ENCODE measurements at regions not wholly inside any gene's neighbourhood (a gene's known extent, or its start where the extent isn't known, plus 50 kb on each side); places are given as distances from the start of the nearest gene placed in this dataset.
"Not testable (repeated sequence)": the region's sequence is repeated elsewhere in the genome, so short reads cannot be mapped to it uniquely, and the experiment has no call there.

DNA sequence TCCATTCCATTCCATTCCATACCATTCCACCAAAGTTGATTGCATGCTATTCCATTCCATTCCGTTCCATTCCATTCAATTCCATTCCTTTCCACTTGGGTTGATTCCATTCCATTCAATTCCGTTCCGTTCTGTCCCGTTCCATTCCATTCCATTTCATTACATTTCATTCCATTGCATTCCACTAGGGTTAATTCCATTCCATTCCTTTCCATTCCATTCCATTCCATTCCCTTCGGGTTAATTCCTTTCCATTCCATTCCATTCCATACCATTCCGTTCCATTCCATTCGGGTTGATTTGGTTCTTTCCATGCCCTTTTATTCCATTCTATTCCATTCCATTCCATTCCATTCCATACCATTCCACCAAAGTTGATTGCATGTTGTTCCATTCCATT is 131.9 kb downstream of the CWH43 start:
- in situ Hi-C loops (cut with HindIII; ENCODE audit: low sequenced_read_pairs); H3K4me3 ChIP-seq (ENCODE audit: low read depth, low read length); DNase-seq (ENCODE audit: low read depth): not testable (repeated sequence)

DNA sequence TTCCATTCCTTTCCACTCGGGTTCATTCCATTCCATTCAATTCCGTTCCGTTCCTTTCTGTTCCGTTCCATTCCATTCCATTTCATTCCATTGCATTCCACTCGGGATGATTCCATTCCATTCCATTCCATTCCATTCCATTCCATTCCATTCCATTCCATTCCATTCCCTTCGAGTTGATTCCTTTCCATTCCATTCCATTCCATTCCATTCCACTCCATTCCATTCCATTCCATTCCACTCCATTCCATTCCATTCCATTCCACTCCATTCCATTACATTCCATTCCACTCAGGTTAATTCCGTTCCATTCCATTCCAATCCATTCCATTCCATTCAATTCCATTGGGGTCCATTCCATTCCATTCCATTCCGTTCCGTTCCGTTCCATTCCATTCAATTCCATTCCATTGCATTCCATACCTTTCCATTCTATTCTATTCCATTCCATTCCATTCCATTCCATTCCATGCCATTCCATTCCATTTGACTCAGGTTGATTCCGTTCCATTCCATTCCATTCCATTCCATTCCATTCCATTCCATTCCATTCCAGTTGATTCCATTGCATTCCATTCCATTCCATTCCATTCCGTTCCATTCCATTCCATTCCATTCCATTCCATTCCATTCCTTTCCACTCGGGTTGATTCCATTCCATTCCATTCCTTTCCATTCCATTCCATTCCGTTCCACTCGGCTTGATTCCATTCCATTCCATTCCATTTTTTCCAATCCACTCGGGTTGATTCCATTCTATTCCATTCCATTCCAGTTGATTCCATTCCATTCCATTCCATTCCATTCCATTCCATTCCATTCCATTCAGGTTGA is 132.5 kb downstream of the CWH43 start:
- in situ Hi-C loops (cut with HindIII; ENCODE audit: low sequenced_read_pairs); H3K4me3 ChIP-seq (ENCODE audit: low read depth, low read length); DNase-seq (ENCODE audit: low read depth): not testable (repeated sequence)

DNA sequence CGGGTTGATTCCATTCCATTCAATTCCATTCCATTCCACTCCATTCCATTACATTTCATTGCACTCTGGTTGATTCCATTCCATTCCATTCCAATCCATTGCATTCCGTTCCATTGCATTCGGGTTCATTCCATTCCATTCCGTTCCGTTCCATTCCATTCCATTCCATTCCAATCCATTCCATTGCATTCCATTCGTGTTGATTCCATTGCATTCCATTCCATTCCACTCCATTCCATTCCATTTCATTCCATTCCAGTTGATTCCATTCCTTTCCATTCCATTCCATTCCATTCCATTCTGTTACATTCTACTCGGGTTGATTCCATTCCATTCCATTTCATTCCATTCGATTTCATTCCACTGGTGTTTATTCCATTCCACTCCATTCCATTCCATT is 133.3 kb downstream of the CWH43 start:
- DNase-seq (ENCODE audit: low read depth); in situ Hi-C loops (cut with HindIII; ENCODE audit: low sequenced_read_pairs); H3K4me3 ChIP-seq (ENCODE audit: low read depth, low read length): not testable (repeated sequence)

DNA sequence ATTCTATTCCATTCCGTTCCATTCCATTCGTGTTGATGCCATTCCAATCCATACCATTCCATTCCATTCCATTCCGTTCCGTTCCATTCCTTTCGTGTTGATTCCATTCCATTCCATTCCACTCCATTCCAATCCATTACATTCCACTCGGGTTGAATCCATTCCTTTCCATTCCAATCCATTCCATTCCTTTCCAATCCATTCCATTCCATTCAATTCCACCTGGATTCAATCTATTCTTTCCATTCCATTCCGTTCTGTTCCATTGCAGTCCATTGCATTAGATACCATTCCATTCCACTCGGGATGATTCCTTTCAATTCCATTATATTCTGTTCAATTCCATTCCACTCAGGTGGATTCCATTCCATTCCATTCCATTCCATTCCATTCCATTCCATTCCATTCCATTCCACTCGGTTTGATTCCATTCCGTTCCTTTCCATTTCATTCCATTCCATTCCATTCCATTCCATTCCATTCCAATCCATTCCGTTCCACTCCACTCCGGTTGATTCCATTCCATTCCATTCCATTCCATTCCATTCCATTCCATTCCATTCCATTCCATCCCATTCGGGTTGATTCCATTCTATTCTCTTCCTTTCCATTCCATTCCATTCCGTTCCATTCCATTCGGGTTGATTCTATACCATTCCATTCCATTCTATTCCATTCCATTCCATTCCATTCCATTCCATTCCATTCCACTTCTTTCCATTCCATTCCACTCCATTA is 134.1 kb downstream of the CWH43 start:
- DNase-seq (ENCODE audit: low read depth); H3K4me3 ChIP-seq (ENCODE audit: low read depth, low read length); in situ Hi-C loops (cut with HindIII; ENCODE audit: low sequenced_read_pairs): not testable (repeated sequence)

DNA sequence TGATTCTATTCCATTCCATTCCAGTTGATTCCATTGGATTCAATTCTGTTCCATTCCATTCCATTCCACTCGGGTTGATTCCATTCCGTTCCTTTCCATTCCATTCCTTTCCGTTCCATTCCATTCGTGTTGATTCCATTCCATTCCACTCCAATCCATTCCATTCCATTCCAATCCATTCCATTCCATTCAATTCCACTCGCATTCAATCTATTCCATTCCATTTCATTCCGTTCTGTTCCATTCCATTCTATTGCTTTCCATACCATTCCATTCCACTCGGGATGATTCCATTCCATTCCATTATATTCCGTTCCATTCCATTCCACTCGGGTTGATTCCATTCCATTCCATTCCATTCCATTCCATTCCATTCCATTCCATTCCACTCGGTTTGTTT is 134.7 kb downstream of the CWH43 start:
- peak; percentile 65 for DNase-seq (ENCODE audit: low read depth)
- H3K4me3 ChIP-seq (ENCODE audit: low read depth, low read length); in situ Hi-C loops (cut with HindIII; ENCODE audit: low sequenced_read_pairs): not testable (repeated sequence)

DNA sequence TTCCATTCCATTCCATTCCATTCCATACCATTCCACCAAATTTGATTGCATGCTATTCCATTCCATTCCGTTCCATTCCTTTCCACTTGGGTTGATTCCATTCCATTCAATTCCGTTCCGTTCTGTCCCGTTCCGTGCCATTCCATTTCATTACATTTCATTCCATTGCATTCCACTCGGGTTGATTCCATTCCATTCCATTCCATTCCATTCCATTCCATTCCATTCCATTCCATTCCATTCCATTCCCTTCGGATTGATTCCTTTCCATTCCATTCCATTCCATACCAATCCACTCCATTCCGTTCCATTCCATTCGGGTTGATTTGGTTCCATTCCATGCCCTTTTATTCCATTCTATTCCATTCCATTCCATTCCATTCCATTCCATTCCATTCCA is 140.4 kb downstream of the CWH43 start:
- H3K4me3 ChIP-seq (ENCODE audit: low read depth, low read length); in situ Hi-C loops (cut with HindIII; ENCODE audit: low sequenced_read_pairs); DNase-seq (ENCODE audit: low read depth): not testable (repeated sequence)

DNA sequence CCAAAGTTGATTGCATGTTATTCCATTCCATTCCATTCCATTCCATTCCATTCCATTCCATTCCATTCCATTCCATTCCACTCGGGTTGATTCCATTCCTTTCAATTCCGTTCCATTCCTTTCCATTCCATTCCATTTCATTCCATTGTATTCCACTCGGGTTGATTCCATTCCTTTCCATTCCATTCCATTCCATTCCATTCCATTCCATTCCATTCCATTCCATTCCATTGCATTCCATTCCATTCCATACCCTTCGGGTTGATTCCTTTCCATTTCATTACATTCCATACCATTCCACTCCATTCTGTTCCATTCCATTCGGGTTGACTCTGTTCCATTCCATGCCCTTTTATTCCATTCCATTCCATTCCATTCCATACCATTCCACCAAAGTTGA is 140.8 kb downstream of the CWH43 start:
- in situ Hi-C loops (cut with HindIII; ENCODE audit: low sequenced_read_pairs); DNase-seq (ENCODE audit: low read depth); H3K4me3 ChIP-seq (ENCODE audit: low read depth, low read length): not testable (repeated sequence)

DNA sequence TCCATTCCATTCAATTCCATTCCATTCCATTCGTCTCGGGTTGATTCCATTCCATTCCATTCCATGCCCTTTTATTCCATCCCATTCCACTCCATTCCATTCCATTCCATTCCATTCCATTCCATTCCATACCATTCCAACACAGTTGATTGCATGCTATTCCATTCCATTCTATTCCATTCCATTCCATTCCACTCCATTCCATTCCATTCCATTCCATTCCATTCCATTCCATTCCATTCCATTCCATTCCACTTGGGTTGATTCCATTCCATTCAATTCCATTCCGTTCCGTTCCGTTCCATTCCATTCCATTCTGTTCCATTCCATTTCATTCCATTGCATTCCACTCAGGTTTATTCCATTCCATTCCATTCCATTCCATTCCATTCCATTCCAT is 143.3 kb downstream of the CWH43 start:
- DNase-seq (ENCODE audit: low read depth); in situ Hi-C loops (cut with HindIII; ENCODE audit: low sequenced_read_pairs): not testable (repeated sequence)

DNA sequence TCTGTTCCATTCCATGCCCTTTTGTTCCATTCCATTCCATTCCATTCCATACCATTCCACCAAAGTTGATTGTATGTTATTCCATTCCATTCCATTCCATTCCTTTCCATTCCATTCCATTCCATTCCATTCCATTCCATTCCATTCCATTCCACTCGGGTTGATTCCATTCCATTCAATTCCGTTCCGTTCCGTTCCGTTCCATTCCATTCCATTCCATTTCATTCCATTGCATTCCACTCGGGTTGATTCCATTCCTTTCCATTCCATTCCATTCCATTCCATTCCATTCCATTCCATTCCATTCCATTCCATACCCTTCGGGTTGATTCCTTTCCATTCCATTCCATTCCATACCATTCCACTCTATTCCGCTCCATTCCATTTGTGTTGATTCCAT is 143.8 kb downstream of the CWH43 start:
- DNase-seq (ENCODE audit: low read depth); H3K4me3 ChIP-seq (ENCODE audit: low read depth, low read length); in situ Hi-C loops (cut with HindIII; ENCODE audit: low sequenced_read_pairs): not testable (repeated sequence)

More for the DNA sequence above, 143.3 kb downstream of the CWH43 start:
- H3K4me3 ChIP-seq (ENCODE audit: low read depth, low read length), result not testable (repeated sequence)

DNA sequence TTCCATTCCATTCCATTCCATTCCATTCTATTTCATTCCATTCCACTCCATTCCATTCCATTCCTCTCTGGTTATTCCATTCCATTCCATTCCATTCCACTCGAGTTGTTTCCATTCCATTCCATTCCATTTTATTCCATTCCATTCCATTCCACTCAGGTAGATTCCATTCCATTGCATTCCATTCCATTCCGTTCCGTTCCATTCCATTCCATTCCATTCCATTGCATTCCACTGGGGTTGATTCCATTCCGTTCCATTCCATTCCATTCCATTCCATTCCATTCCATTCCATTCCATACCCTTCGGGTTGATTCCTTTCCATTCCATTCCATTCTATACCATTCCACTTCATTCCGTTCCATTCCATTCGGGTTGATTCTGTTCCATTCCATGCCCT is 144.6 kb downstream of the CWH43 start:
- in situ Hi-C loops (cut with HindIII; ENCODE audit: low sequenced_read_pairs), result not testable (repeated sequence)

DNA sequence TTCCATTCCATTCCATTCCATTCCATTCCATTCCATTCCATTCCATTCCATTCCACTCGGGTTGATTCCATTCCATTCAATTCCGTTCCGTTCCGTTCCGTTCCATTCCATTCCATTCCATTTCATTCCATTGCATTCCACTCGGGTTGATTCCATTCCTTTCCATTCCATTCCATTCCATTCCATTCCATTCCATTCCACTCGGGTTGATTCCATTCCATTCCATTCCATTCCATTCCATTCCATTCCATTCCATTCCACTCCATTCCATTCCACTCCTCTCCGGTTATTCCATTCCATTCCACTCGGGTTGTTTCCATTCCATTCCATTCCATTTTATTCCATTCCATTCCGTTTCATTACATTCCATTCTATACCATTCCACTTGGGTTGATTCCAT is 151.0 kb downstream of the CWH43 start:
- H3K4me3 ChIP-seq (ENCODE audit: low read depth, low read length); in situ Hi-C loops (cut with HindIII; ENCODE audit: low sequenced_read_pairs); DNase-seq (ENCODE audit: low read depth): not testable (repeated sequence)

More for the DNA sequence above, 144.6 kb downstream of the CWH43 start:
- not testable (repeated sequence) for H3K4me3 ChIP-seq (ENCODE audit: low read depth, low read length); DNase-seq (ENCODE audit: low read depth)

DNA sequence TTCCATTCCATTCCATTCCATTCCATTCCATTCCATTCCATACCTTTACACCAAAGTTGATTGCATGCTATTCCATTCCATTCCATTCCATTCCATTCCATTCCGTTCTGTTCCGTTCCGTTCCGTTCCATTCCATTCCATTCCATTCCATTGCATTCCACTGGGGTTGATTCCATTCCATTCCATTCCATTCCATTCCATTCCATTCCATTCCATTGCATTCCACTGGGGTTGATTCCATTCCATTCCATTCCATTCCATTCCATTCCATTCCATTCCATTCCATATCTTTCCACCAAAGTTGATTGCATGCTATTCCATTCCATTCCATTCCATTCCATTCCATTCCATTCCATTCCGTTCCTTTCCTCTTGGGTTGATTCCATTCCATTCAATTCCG is 151.9 kb downstream of the CWH43 start:
- DNase-seq (ENCODE audit: low read depth); H3K4me3 ChIP-seq (ENCODE audit: low read depth, low read length); in situ Hi-C loops (cut with HindIII; ENCODE audit: low sequenced_read_pairs): not testable (repeated sequence)

DNA sequence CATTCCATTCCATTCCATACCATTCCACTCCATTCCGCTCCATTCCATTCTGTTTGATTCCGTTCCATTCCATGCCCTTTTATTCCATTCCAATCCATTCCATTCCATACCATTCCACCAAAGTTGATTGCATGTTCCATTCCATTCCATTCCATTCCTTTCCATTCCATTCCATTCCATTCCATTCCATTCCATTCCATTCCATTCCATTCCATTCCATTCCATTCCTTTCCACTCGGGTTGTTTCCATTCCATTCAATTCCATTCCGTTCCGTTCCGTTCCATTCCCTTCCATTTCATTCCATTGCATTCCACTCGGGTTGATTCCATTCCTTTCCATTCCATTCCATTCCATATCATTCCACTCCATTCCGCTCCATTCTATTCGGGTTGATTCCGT is 152.7 kb downstream of the CWH43 start:
- DNase-seq (ENCODE audit: low read depth); in situ Hi-C loops (cut with HindIII; ENCODE audit: low sequenced_read_pairs); H3K4me3 ChIP-seq (ENCODE audit: low read depth, low read length): not testable (repeated sequence)

DNA sequence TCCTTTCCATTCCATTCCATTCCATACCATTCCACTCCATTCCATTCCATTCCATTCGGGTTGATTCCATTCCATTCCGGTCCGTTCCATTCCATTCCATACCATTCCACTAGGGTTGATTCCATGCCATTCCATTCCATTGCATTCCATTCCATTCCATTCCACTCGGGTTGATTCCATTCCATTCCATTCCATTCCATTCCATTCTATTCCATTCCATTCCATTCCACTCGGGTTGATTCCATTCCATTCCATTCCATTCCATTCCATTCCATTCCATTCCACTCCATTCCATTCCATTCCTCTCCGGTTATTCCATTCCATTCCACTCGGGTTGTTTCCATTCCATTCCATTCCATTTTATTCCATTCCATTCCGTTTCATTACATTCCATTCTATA is 153.4 kb downstream of the CWH43 start:
- H3K4me3 ChIP-seq (ENCODE audit: low read depth, low read length); in situ Hi-C loops (cut with HindIII; ENCODE audit: low sequenced_read_pairs); DNase-seq (ENCODE audit: low read depth): not testable (repeated sequence)

DNA sequence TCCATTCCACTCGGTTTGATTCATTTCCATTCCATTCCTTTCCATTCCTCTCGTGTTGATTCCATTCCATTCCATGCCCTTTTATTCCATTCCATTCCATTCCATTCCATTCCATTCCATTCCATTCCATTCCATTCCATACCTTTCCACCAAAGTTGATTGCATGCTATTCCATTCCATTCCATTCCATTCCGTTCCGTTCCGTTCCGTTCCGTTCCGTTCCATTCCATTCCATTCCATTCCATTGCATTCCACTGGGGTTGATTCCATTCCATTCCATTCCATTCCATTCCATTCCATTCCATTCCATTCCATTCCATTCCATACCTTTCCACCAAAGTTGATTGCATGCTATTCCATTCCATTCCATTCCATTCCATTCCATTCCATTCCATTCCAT is 154.3 kb downstream of the CWH43 start:
- in situ Hi-C loops (cut with HindIII; ENCODE audit: low sequenced_read_pairs); H3K4me3 ChIP-seq (ENCODE audit: low read depth, low read length); DNase-seq (ENCODE audit: low read depth): not testable (repeated sequence)

DNA sequence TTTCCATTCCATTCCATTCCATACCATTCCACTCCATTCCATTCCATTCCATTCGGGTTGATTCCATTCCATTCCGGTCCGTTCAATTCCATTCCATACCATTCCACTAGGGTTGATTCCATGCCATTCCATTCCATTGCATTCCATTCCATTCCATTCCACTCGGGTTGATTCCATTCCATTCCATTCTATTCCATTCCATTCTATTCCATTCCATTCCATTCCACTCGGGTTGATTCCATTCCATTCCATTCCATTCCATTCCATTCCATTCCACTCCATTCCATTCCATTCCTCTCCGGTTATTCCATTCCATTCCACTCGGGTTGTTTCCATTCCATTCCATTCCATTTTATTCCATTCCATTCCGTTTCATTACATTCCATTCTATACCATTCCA is 155.9 kb downstream of the CWH43 start:
- H3K4me3 ChIP-seq (ENCODE audit: low read depth, low read length); in situ Hi-C loops (cut with HindIII; ENCODE audit: low sequenced_read_pairs); DNase-seq (ENCODE audit: low read depth): not testable (repeated sequence)

DNA sequence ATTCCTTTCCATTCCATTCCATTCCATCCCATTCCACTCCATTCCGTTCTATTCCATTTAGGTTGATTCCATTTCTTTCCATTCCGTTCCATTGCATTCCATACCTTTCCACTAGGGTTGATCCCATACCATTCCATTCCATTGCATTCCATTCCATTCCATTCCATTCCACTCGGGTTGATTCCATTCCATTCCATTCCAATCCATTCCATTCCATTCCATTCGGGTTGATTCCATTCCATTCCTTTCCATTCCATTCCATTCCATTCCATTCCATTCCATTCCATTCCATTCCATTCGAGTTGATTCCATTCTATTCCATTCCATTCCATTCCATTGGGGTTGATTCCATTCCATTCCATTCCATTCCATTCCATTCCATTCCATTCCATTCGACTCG is 161.1 kb downstream of the CWH43 start:
- DNase-seq (ENCODE audit: low read depth); in situ Hi-C loops (cut with HindIII; ENCODE audit: low sequenced_read_pairs); H3K4me3 ChIP-seq (ENCODE audit: low read depth, low read length): not testable (repeated sequence)

DNA sequence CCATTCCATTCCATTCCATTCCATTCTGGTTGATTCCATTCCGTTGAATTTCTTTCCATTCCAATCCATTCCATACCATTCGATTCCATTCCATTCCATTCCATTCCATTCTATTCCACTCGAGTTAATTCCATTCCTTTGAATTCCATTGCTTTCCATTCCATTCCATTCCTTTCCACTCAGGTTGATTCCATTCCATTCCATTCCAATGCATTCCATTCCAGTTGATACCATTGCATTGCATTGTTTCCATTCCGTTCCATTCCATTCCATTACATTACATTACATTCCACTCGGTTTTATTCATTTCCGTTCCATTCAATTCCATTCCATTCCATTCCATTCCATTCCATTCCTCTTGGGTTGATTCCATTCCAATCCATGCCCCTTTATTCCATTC is 161.5 kb downstream of the CWH43 start:
- DNase-seq (ENCODE audit: low read depth); in situ Hi-C loops (cut with HindIII; ENCODE audit: low sequenced_read_pairs): not testable (repeated sequence)

More for the DNA sequence above, 161.5 kb downstream of the CWH43 start:
- not testable (repeated sequence) for H3K4me3 ChIP-seq (ENCODE audit: low read depth, low read length)
